Fibroblast of lung (primary cell): ENCODE measurements at regions not wholly inside any gene's neighbourhood (a gene's known extent, or its start where the extent isn't known, plus 50 kb on each side); places are given as distances from the start of the nearest gene placed in this dataset.

Source experiments
- DNase-seq, 2 donors: peaks; one replicate each; pipeline versions ENCODE4 v3.0.0 to v3.0.0-alpha.2; 2010; ENCODE audit warnings: low read depth in 2 of 2
- H2AFZ ChIP-seq: 2 replicates; pipeline ENCODE4 v1.5.1; 2012; ENCODE audit warnings: low read length, control low read depth, inconsistent platforms
- H3K27ac ChIP-seq: 2 replicates; pipeline ENCODE4 v1.5.1; 2011; ENCODE audit warnings: low read length, control low read depth; ENCODE audit not compliant: insufficient read depth
- H3K27me3 ChIP-seq: 2 replicates; pipeline ENCODE4 v1.5.1; 2011; ENCODE audit warnings: mild to moderate bottlenecking, low read length; ENCODE audit not compliant: control insufficient read depth, insufficient read depth
- H3K36me3 ChIP-seq: 2 replicates; pipeline ENCODE4 v1.5.1; 2011; ENCODE audit warnings: low read length; ENCODE audit not compliant: control insufficient read depth, insufficient read depth
- H3K4me1 ChIP-seq: 2 replicates; pipeline ENCODE4 v1.5.1; 2011; ENCODE audit warnings: low read length; ENCODE audit not compliant: control insufficient read depth, insufficient read depth; ENCODE audit errors: extremely low read depth
- H3K4me2 ChIP-seq: 2 replicates; pipeline ENCODE4 v1.5.1; 2011; ENCODE audit warnings: low read length, control low read depth; ENCODE audit not compliant: insufficient read depth; ENCODE audit errors: extremely low read depth
- H3K4me3 ChIP-seq, 4 experiments: fragments of 200-600 bp in 1 of 4; sonication (generic) in 1 of 4; replicated peaks in 1 of 4; 2 replicates each; pipeline ENCODE4 v1.5.1; 2011 to 2016; ENCODE audit warnings: low read length in 4 of 4, low read depth in 3 of 4, mild to moderate bottlenecking in 3 of 4, control low read depth in 2 of 4, inconsistent platforms in 1 of 4, mixed read lengths in 1 of 4; ENCODE audit not compliant: insufficient read depth in 1 of 4; ENCODE audit errors: control extremely low read depth in 1 of 4
- H3K79me2 ChIP-seq: 2 replicates; pipeline ENCODE4 v1.5.1; 2012; ENCODE audit warnings: mild to moderate bottlenecking, low read length, inconsistent platforms; ENCODE audit not compliant: control insufficient read depth, insufficient read depth
- H3K9ac ChIP-seq: 2 replicates; pipeline ENCODE4 v1.5.1; 2011; ENCODE audit warnings: mild to moderate bottlenecking, low read length, control low read depth; ENCODE audit not compliant: insufficient read depth
- H3K9me3 ChIP-seq: 2 replicates; pipeline ENCODE4 v1.5.1; 2012; ENCODE audit warnings: low read depth, low read length; ENCODE audit not compliant: control insufficient read depth, insufficient read depth
- H4K20me1 ChIP-seq: 2 replicates; pipeline ENCODE4 v1.5.1; 2011; ENCODE audit warnings: low read length; ENCODE audit not compliant: control insufficient read depth, insufficient read depth; ENCODE audit errors: extremely low read depth
- EZH2 ChIP-seq: IDR thresholded peaks from 2 replicates; pipeline ENCODE4 v1.5.1; 2012; ENCODE audit warnings: low read length, control low read depth, mild to moderate bottlenecking; ENCODE audit errors: missing control alignments
- TF ChIP-seq, protein P1 (sequence below), 2 donors: IDR thresholded peaks in 1 of 2; conservative IDR thresholded peaks in 1 of 2; 1 replicate in 1 of 2; 2 replicates in 1 of 2; pipeline ENCODE4 v1.5.1; 2011 to 2012; ENCODE audit warnings: low read length in 2 of 2, control low read depth in 1 of 2, inconsistent platforms in 1 of 2, low read depth in 1 of 2, mild to moderate bottlenecking in 1 of 2

- Histone ChIP-seq H3K4me3 (no peak overlapping the region), H3K9me3 (no peaks in the 10 kb centered on the region), H3K9ac (no peak overlapping the region), H3K79me2 (no peaks in the 10 kb centered on the region), H3K27ac (peak overlapping the region; percentile 74), H3K27me3 (no peaks in the 10 kb centered on the region), H4K20me1 (no peaks in the 10 kb centered on the region), H2AFZ (peak overlapping the region; percentile 8), H3K4me2 (no peak overlapping the region), H3K4me1 (peaks cover 18% of the 10 kb centered on the region), H3K36me3 (no peaks in the 10 kb centered on the region)
- no peak for TF ChIP-seq EZH2
- TF ChIP-seq, protein P1, sequence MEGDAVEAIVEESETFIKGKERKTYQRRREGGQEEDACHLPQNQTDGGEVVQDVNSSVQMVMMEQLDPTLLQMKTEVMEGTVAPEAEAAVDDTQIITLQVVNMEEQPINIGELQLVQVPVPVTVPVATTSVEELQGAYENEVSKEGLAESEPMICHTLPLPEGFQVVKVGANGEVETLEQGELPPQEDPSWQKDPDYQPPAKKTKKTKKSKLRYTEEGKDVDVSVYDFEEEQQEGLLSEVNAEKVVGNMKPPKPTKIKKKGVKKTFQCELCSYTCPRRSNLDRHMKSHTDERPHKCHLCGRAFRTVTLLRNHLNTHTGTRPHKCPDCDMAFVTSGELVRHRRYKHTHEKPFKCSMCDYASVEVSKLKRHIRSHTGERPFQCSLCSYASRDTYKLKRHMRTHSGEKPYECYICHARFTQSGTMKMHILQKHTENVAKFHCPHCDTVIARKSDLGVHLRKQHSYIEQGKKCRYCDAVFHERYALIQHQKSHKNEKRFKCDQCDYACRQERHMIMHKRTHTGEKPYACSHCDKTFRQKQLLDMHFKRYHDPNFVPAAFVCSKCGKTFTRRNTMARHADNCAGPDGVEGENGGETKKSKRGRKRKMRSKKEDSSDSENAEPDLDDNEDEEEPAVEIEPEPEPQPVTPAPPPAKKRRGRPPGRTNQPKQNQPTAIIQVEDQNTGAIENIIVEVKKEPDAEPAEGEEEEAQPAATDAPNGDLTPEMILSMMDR (conservative IDR thresholded peaks at IDR 0.05 in 1 of 2, IDR thresholded peaks at IDR 0.05 in 1 of 2; ENCODE audit: low read depth in 1 of 2, low read length in 2 of 2), result no peak
- peak; percentile 77 to 80 for DNase-seq
Measured at GRCh38 chr5:53397845-53398244, 82.6 kb upstream of the FST start.

DNA sequence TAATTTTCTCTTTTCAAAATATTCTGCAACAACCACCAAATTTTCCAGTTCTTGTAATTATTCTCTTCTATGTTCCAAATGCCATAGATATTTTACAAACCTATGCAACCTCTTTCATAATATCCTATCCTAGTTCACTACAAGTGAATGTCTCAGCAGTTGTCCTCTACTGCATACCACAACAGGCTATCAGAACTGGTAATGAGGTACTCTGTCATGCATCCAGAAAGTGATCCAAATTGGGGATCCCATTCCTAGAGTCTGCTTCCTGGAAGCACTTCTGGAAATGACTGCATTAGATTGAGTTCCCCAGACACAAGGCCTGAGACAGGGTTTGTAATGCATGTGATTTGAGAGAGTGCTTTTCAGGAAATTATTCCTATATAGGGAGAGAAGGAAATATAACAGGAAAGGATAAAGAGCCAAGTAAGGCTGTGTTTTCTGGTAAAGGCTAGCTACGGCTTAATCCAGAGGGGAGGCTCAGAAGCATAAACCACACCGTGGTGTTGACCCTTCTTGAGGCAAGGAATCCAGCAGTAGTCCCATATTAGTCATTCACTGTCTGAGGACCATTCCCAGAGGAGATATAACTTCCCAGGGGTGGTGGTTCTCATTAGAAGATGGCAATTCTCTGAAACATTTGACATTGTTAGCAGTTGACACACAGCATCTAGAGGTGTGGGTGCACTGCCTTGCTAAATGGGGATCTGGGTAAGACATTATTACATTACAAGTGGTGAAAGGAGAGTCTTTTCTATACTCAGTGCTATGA lies 80.3 kb upstream of the FST start:
- H3K9me3 ChIP-seq, result no peaks in the 10 kb centered on the region
- no peaks in the 10 kb centered on the region for H3K36me3 ChIP-seq
- no peaks in the 10 kb centered on the region for H3K27me3 ChIP-seq
- H3K79me2 ChIP-seq, result no peaks in the 10 kb centered on the region
- H2AFZ ChIP-seq, result no peak overlapping the region
- peak overlapping the region; percentile 49 for H3K27ac ChIP-seq
- no peak overlapping the region for H3K4me2 ChIP-seq
- peaks cover 25% of the 10 kb centered on the region for H3K4me1 ChIP-seq
- no peak for DNase-seq
- no peak overlapping the region for H3K9ac ChIP-seq
- no peaks in the 10 kb centered on the region for H4K20me1 ChIP-seq
- no peak overlapping the region for H3K4me3 ChIP-seq
- TF ChIP-seq EZH2, result no peak
- TF ChIP-seq, protein P1 (conservative IDR thresholded peaks at IDR 0.05 in 1 of 2, IDR thresholded peaks at IDR 0.05 in 1 of 2; ENCODE audit: low read depth in 1 of 2, low read length in 2 of 2), result no peak

DNA sequence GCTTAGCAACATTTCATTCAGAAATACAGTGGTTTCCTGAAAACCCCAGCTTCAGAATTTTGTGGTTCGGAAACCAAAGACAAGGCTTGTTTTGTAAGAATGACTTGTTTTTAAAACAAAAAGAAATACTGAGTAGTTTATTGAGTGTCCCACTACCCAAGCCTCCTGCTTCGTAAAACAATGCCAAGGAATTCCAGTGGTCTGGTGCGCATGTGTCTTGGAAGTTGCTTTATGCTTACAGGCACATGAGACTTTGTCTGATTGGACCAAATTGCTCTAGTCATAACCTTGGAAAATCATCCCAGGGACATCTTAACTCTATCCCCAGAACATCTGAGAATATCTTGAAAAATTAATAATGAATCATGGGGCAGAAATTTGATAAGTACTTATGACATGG lies 77.1 kb upstream of the FST start:
- Histone ChIP-seq H3K36me3 (no peaks in the 10 kb centered on the region), H3K9me3 (no peaks in the 10 kb centered on the region), H3K27ac (peak overlapping the region; percentile 84), H3K79me2 (no peaks in the 10 kb centered on the region), H4K20me1 (no peaks in the 10 kb centered on the region), H2AFZ (no peak overlapping the region), H3K27me3 (no peaks in the 10 kb centered on the region), H3K4me3 (no peak overlapping the region), H3K9ac (no peak overlapping the region), H3K4me1 (peaks cover 20% of the 10 kb centered on the region), H3K4me2 (no peak overlapping the region)
- peak in 1 of 2 donors; percentile 74 for DNase-seq
- TF ChIP-seq EZH2, result no peak
- TF ChIP-seq, protein P1 (conservative IDR thresholded peaks at IDR 0.05 in 1 of 2, IDR thresholded peaks at IDR 0.05 in 1 of 2; ENCODE audit: low read depth in 1 of 2, low read length in 2 of 2), result no peak
